GM19438 (cell line): ENCODE measurements at regions not wholly inside any gene's neighbourhood (a gene's known extent, or its start where the extent isn't known, plus 50 kb on each side); places are given as distances from the start of the nearest gene placed in this dataset.
"Not testable (repeated sequence)": the region's sequence is repeated elsewhere in the genome, so short reads cannot be mapped to it uniquely, and the experiment has no call there.

Source experiments
- ATAC-seq: cut with Tn5 transposase; IDR thresholded peaks from one replicate; pipeline ENCODE4 v1.9.1; 2021; ENCODE audit warnings: low read depth; ENCODE audit not compliant: unreplicated experiment

- not testable (repeated sequence) for ATAC-seq
Measured at GRCh38 chr15:77883012-77883411, 194.5 kb downstream of the TBC1D2B start.

- no peak for ATAC-seq
Measured at GRCh38 chr15:77881950-77882349, 195.6 kb downstream of the TBC1D2B start.

GRCh38 chr15:77881535-77881934 lies 196.0 kb downstream of the TBC1D2B start:
- ATAC-seq, result not testable (repeated sequence)

GRCh38 chr15:77879466-77879865 lies 198.0 kb downstream of the TBC1D2B start:
- ATAC-seq, result not testable (repeated sequence)

GRCh38 chr15:77877869-77878577 lies 199.5 kb downstream of the TBC1D2B start:
- no peak for ATAC-seq

GRCh38 chr15:77876107-77876820 lies 201.2 kb downstream of the TBC1D2B start:
- not testable (repeated sequence) for ATAC-seq

GRCh38 chr15:77875066-77875721 lies 202.3 kb downstream of the TBC1D2B start:
- ATAC-seq, result not testable (repeated sequence)

GRCh38 chr15:77874063-77874462 lies 203.4 kb downstream of the TBC1D2B start:
- no peak for ATAC-seq

GRCh38 chr15:77872521-77873425 lies 204.7 kb downstream of the TBC1D2B start:
- ATAC-seq, result not testable (repeated sequence)

- ATAC-seq, result no peak
Measured at GRCh38 chr15:77871852-77872371, 205.6 kb downstream of the TBC1D2B start.

- no peak for ATAC-seq
Measured at GRCh38 chr15:77870195-77871065, 207.1 kb downstream of the TBC1D2B start.

GRCh38 chr15:77869021-77869895 lies 208.3 kb downstream of the TBC1D2B start:
- ATAC-seq, result no peak

- ATAC-seq, result not testable (repeated sequence)
Measured at GRCh38 chr15:77868048-77868629, 209.4 kb downstream of the TBC1D2B start.

- ATAC-seq, result no peak
Measured at GRCh38 chr15:77867266-77868047, 210.1 kb downstream of the TBC1D2B start.

GRCh38 chr15:77866596-77867125 lies 210.8 kb downstream of the TBC1D2B start:
- ATAC-seq, result no peak

- no peak for ATAC-seq
Measured at GRCh38 chr15:77866186-77866585, 211.3 kb downstream of the TBC1D2B start.

GRCh38 chr15:77865701-77866100 lies 211.8 kb downstream of the TBC1D2B start:
- no peak for ATAC-seq
